GM19328 (cell line): ENCODE measurements at regions not wholly inside any gene's neighbourhood (a gene's known extent, or its start where the extent isn't known, plus 50 kb on each side); places are given as distances from the start of the nearest gene placed in this dataset.

ENCODE experiments used
- ATAC-seq: cut with Tn5 transposase; IDR thresholded peaks from one replicate; pipeline ENCODE4 v1.9.1; 2021; ENCODE audit warnings: mild to moderate bottlenecking, moderate library complexity; ENCODE audit not compliant: unreplicated experiment

- no peak for ATAC-seq
These were observed 94.3 kb downstream of the CEBPB start for GRCh38 chr20:50284811-50285375.

GRCh38 chr20:50285376-50286173, 94.9 kb downstream of the CEBPB start:
- ATAC-seq = no peak

- ATAC-seq = no peak
These were observed 95.5 kb downstream of the CEBPB start for GRCh38 chr20:50286174-50286511.

GRCh38 chr20:50286609-50287008, 96.0 kb downstream of the CEBPB start:
- no peak for ATAC-seq

GRCh38 chr20:50287512-50287911, 96.9 kb downstream of the CEBPB start:
- no peak for ATAC-seq

- no peak for ATAC-seq
These were observed 97.5 kb downstream of the CEBPB start for GRCh38 chr20:50288128-50288623.

- ATAC-seq = no peak
These were observed 99.0 kb downstream of the CEBPB start for GRCh38 chr20:50289581-50289980.

GRCh38 chr20:50290112-50290511, 99.5 kb downstream of the CEBPB start:
- no peak for ATAC-seq

- ATAC-seq = no peak
These were observed 100.2 kb downstream of the CEBPB start for GRCh38 chr20:50290808-50291207.

- ATAC-seq = no peak
These were observed 100.8 kb downstream of the CEBPB start for GRCh38 chr20:50291254-50292078.

- ATAC-seq = no peak
These were observed 101.5 kb downstream of the CEBPB start for GRCh38 chr20:50292079-50292590.

GRCh38 chr20:50292591-50293283, 102.1 kb downstream of the CEBPB start:
- ATAC-seq = no peak

GRCh38 chr20:50293284-50294139, 102.9 kb downstream of the CEBPB start:
- no peak for ATAC-seq

- no peak for ATAC-seq
These were observed 103.8 kb downstream of the CEBPB start for GRCh38 chr20:50294164-50295088.

- no peak for ATAC-seq
These were observed 104.7 kb downstream of the CEBPB start for GRCh38 chr20:50295345-50295744.

- no peak for ATAC-seq
These were observed 105.3 kb downstream of the CEBPB start for GRCh38 chr20:50295762-50296449.

GRCh38 chr20:50296450-50297375, 106.1 kb downstream of the CEBPB start:
- no peak for ATAC-seq
